ENCODE measurements at regions not wholly inside any gene's neighbourhood (a gene's known extent, or its start where the extent isn't known, plus 50 kb on each side); places are given as distances from the start of the nearest gene placed in this dataset.

GRCh38 chr2:153536115-153536514 is 57.6 kb upstream of the RPRM start:
- TF ChIP-seq POLR2A (IDR thresholded peaks at IDR 0.05), result no peak
- TF ChIP-seq CTCF (IDR thresholded peaks at IDR 0.05), result no peak
